Colonic mucosa (tissue), 4 donors: ENCODE measurements at regions not wholly inside any gene's neighbourhood (a gene's known extent, or its start where the extent isn't known, plus 50 kb on each side); places are given as distances from the start of the nearest gene placed in this dataset.

Experiments
- DNase-seq: peaks from one replicate; pipeline ENCODE4 v3.0.0-alpha.2; 2020
- H3K27ac ChIP-seq: fragments of 200-600 bp; one replicate; pipeline ENCODE4 v1.8.0; 2021
- H3K27me3 ChIP-seq: fragments of 200-600 bp; one replicate; pipeline ENCODE4 v1.8.0; 2021
- H3K36me3 ChIP-seq: fragments of 200-600 bp; one replicate; pipeline ENCODE4 v1.8.0; 2021
- H3K4me1 ChIP-seq: fragments of 200-600 bp; one replicate; pipeline ENCODE4 v1.8.0; 2021; ENCODE audit warnings: mild to moderate bottlenecking
- H3K4me3 ChIP-seq: fragments of 200-600 bp; one replicate; pipeline ENCODE4 v1.8.0; 2021
- H3K9ac ChIP-seq, 2 donors: one replicate each; pipeline ENCODE4 v1.7.0; 2013; ENCODE audit warnings: control low read depth in 2 of 2, low read depth in 2 of 2, low read length in 2 of 2
- H3K9me3 ChIP-seq: fragments of 200-600 bp; one replicate; pipeline ENCODE4 v1.8.0; 2021
- intact Hi-C: fragments of 100-400 bp; cut with DNase I; formaldehyde crosslinking; loops from one replicate; pipeline ENCODE4 v1.14.1; 2022
- TF ChIP-seq, protein P1 (sequence below): fragments of 200-600 bp; IDR thresholded peaks from one replicate; pipeline ENCODE4 v1.8.0; 2022; ENCODE audit warnings: antibody characterized with exemption, mild to moderate bottlenecking
- donor health status: healthy.
- donor health status: DM: no; HTN: no; CAD: no.
- donor health status: DM: no; HTN: no; CAD: no.

DNA sequence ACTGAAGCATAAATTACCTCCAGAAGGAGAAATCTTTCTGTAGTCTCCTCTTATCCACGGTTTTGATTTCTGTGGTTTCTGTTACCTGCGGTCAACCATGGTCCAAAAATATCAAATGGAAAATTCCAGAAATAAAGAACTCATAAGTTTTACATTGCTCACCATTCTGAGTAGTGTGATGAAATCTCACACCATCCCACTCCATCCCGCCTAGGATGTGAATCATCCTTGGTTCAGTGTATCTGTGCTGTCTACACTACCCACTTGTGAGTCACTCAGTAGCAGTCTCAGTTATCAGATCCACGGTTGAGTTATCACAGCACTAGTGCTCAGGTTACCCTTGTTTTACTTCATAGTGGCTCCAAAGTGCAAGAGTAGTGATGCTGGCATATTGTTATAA lies 371.2 kb downstream of the NFIB start:
- Histone ChIP-seq H3K9ac (no peak overlapping the region), H3K27ac (no peak overlapping the region)
- intact Hi-C loops, result no loop called here

DNA sequence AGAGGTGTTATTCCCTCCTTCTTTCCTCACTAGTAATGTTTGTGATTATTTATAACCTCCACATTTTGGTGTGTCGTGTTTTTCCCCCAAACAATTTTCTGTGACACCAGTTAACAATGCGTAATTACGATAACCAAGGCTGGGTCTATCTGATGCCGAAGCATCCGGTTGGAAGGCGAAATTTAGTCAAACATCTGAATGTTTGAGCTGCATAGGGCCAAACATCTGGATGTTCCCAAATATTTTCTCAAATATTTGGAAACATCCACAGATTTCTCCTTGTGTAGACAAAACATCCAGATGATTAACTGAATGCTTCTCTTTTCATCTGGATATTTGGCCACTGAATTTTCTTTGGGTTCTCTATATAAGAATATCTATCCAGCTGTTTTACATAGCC lies 371.7 kb downstream of the NFIB start:
- no peak for DNase-seq
- H3K9me3 ChIP-seq, result no peaks in the 10 kb centered on the region
- no peaks in the 10 kb centered on the region for H3K36me3 ChIP-seq
- H3K27ac ChIP-seq, result no peak overlapping the region
- no peak overlapping the region for H3K9ac ChIP-seq
- TF ChIP-seq, protein P1, sequence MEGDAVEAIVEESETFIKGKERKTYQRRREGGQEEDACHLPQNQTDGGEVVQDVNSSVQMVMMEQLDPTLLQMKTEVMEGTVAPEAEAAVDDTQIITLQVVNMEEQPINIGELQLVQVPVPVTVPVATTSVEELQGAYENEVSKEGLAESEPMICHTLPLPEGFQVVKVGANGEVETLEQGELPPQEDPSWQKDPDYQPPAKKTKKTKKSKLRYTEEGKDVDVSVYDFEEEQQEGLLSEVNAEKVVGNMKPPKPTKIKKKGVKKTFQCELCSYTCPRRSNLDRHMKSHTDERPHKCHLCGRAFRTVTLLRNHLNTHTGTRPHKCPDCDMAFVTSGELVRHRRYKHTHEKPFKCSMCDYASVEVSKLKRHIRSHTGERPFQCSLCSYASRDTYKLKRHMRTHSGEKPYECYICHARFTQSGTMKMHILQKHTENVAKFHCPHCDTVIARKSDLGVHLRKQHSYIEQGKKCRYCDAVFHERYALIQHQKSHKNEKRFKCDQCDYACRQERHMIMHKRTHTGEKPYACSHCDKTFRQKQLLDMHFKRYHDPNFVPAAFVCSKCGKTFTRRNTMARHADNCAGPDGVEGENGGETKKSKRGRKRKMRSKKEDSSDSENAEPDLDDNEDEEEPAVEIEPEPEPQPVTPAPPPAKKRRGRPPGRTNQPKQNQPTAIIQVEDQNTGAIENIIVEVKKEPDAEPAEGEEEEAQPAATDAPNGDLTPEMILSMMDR, result no peak
- H3K4me1 ChIP-seq, result no peaks in the 10 kb centered on the region
- intact Hi-C loops, result no loop called here
- H3K4me3 ChIP-seq, result no peak overlapping the region
- H3K27me3 ChIP-seq, result no peaks in the 10 kb centered on the region

More for the DNA sequence above, 371.2 kb downstream of the NFIB start:
- H3K36me3 ChIP-seq, result no peaks in the 10 kb centered on the region
- no peaks in the 10 kb centered on the region for H3K27me3 ChIP-seq
- DNase-seq, result no peak
- H3K4me1 ChIP-seq, result no peaks in the 10 kb centered on the region
- TF ChIP-seq, protein P1, result no peak
- no peak overlapping the region for H3K4me3 ChIP-seq
- H3K9me3 ChIP-seq, result no peaks in the 10 kb centered on the region

DNA sequence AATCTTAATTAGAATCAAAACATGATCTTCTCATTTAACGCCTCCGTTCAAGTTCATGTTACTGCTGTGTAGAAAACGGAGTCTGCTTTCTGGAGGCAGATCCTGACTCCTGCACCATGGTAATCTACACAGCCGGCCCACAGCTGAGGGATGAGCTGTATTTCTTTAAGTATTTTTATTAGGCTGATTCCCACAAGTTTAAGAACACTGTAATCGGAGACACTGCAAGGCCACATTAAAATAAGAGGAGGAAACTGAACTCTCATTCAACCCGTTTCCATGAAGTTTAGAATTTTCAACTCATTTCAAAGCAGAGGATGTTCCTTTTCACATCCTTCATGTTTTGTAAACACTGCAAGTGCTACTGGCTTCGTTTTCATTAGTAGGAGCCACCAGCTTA lies 372.2 kb downstream of the NFIB start:
- H3K4me1 ChIP-seq, result no peaks in the 10 kb centered on the region

DNA sequence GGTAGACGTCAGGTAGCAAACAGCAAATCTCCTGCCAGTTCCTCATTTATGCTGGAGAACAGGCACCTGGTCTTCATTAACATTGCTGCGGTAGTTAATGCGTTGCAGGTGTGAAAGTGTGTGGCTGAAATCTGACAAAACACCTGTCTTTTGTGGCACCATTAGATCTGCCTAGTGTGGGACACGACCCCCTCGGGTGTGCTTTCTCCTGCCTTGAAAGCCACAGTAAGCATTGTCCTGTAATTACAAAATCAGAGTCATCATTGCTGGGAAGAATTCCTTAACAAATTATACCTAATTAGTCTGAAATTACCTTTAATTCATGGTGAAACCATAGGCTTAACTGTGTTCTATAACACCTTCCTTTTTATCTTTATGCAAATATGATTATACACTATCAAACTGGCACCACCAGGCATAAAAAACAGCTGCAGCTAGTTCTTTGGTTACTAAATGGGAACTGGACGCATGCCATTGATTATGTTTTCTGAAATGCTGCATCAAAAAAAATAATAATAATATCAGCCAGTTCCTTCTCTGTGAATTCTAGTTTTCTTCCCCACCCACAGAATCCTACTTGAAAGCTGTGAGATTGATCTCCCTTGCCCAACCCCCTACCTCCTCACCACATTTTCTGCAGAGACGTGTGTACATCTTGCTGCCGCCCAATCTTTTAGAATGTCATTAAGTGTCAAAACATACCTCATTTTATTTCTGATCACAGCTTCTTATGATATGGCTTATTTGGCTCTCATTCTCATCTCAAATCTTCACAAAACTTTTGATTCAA lies 374.0 kb downstream of the NFIB start:
- H3K9ac ChIP-seq, result no peak overlapping the region
- no peak overlapping the region for H3K4me3 ChIP-seq
- no peak for DNase-seq
- H3K27me3 ChIP-seq, result no peaks in the 10 kb centered on the region
- no peaks in the 10 kb centered on the region for H3K9me3 ChIP-seq
- no peaks in the 10 kb centered on the region for H3K36me3 ChIP-seq
- TF ChIP-seq, protein P1, result no peak
- H3K27ac ChIP-seq, result no peak overlapping the region
- no peaks in the 10 kb centered on the region for H3K4me1 ChIP-seq
- intact Hi-C loops, result no loop called here

More for the DNA sequence above, 372.2 kb downstream of the NFIB start:
- Histone ChIP-seq H3K27me3 (no peaks in the 10 kb centered on the region), H3K36me3 (no peaks in the 10 kb centered on the region), H3K4me3 (no peak overlapping the region), H3K9me3 (no peaks in the 10 kb centered on the region), H3K27ac (no peak overlapping the region), H3K9ac (no peak overlapping the region)
- intact Hi-C loops, result no loop called here
- DNase-seq, result no peak
- TF ChIP-seq, protein P1, result no peak

DNA sequence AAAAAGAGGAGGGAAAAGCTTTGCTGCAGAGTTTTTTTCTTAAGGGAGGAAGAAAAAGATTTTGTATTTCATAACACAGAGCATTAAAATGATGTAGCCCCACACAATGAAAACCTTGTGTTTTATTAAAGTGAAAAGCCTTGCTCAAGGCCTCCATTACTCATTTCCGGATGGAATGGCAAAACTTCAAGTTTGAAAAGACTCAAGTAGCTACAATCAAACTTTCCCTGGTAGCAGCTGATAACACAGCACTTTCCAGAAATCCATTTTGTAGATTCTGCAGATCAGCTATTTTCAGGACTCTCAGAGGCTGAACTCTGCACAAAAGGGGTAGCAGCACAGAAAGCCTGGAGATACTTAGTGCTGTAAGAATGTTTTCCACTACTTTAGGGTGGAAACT lies 374.8 kb downstream of the NFIB start:
- intact Hi-C loops, result no loop called here
- no peak for DNase-seq

More for the DNA sequence above, 374.8 kb downstream of the NFIB start:
- no peaks in the 10 kb centered on the region for H3K9me3 ChIP-seq
- no peak overlapping the region for H3K27ac ChIP-seq
- TF ChIP-seq, protein P1, result no peak
- no peaks in the 10 kb centered on the region for H3K4me1 ChIP-seq
- no peaks in the 10 kb centered on the region for H3K36me3 ChIP-seq
- no peak overlapping the region for H3K4me3 ChIP-seq
- no peak overlapping the region for H3K9ac ChIP-seq
- no peaks in the 10 kb centered on the region for H3K27me3 ChIP-seq
